ENCODE measurements at regions not wholly inside any gene's neighbourhood (a gene's known extent, or its start where the extent isn't known, plus 50 kb on each side); places are given as distances from the start of the nearest gene placed in this dataset.

GRCh38 chr7:16014031-16014430, 327.5 kb upstream of the MEOX2 start:
- Histone ChIP-seq H3K4me3 (replicated peaks in 1 of 4; ENCODE audit: control extremely low read depth in 1 of 4, insufficient read depth in 1 of 4, low read depth in 3 of 4, low read length in 4 of 4) (no peak overlapping the region), H4K20me1 (ENCODE audit: control insufficient read depth, extremely low read depth, insufficient read depth, low read length) (no peaks in the 10 kb centered on the region), H3K79me2 (ENCODE audit: control insufficient read depth, insufficient read depth, low read length) (no peaks in the 10 kb centered on the region), H3K27me3 (ENCODE audit: control insufficient read depth, insufficient read depth, low read length) (no peaks in the 10 kb centered on the region), H3K36me3 (ENCODE audit: control insufficient read depth, insufficient read depth, low read length) (no peaks in the 10 kb centered on the region), H2AFZ (ENCODE audit: low read length) (no peak overlapping the region), H3K4me1 (ENCODE audit: control insufficient read depth, extremely low read depth, insufficient read depth, low read length) (no peaks in the 10 kb centered on the region), H3K27ac (ENCODE audit: insufficient read depth, low read length) (no peak overlapping the region), H3K9ac (ENCODE audit: insufficient read depth, low read length) (no peak overlapping the region), H3K9me3 (ENCODE audit: control insufficient read depth, insufficient read depth, low read depth, low read length) (no peaks in the 10 kb centered on the region), H3K4me2 (ENCODE audit: extremely low read depth, insufficient read depth, low read length) (no peak overlapping the region)
- TF ChIP-seq EZH2 (IDR thresholded peaks at IDR 0.05; ENCODE audit: low read length, missing control alignments) (no peak), CTCF (conservative IDR thresholded peaks at IDR 0.05 in 1 of 2, IDR thresholded peaks at IDR 0.05 in 1 of 2; ENCODE audit: low read depth in 1 of 2, low read length in 2 of 2) (no peak)
- DNase-seq (ENCODE audit: low read depth in 2 of 2) = no peak

GRCh38 chr7:16007911-16008310, 321.4 kb upstream of the MEOX2 start:
- no peaks in the 10 kb centered on the region for H3K27me3 ChIP-seq (ENCODE audit: control insufficient read depth, insufficient read depth, low read length)

GRCh38 chr7:16004702-16005101, 318.2 kb upstream of the MEOX2 start:
- Histone ChIP-seq H3K27ac (ENCODE audit: insufficient read depth, low read length) (no peak overlapping the region), H3K36me3 (ENCODE audit: control insufficient read depth, insufficient read depth, low read length) (no peaks in the 10 kb centered on the region), H3K4me1 (ENCODE audit: control insufficient read depth, extremely low read depth, insufficient read depth, low read length) (no peaks in the 10 kb centered on the region), H3K9me3 (ENCODE audit: control insufficient read depth, insufficient read depth, low read depth, low read length) (no peaks in the 10 kb centered on the region), H3K27me3 (ENCODE audit: control insufficient read depth, insufficient read depth, low read length) (no peaks in the 10 kb centered on the region), H3K79me2 (ENCODE audit: control insufficient read depth, insufficient read depth, low read length) (no peaks in the 10 kb centered on the region), H4K20me1 (ENCODE audit: control insufficient read depth, extremely low read depth, insufficient read depth, low read length) (no peaks in the 10 kb centered on the region), H2AFZ (ENCODE audit: low read length) (no peak overlapping the region), H3K4me3 (replicated peaks in 1 of 4; ENCODE audit: control extremely low read depth in 1 of 4, insufficient read depth in 1 of 4, low read depth in 3 of 4, low read length in 4 of 4) (no peak overlapping the region), H3K4me2 (ENCODE audit: extremely low read depth, insufficient read depth, low read length) (no peak overlapping the region), H3K9ac (ENCODE audit: insufficient read depth, low read length) (no peak overlapping the region)
- no peak for DNase-seq (ENCODE audit: low read depth in 2 of 2)
- TF ChIP-seq EZH2 (IDR thresholded peaks at IDR 0.05; ENCODE audit: low read length, missing control alignments) (no peak), CTCF (conservative IDR thresholded peaks at IDR 0.05 in 1 of 2, IDR thresholded peaks at IDR 0.05 in 1 of 2; ENCODE audit: low read depth in 1 of 2, low read length in 2 of 2) (no peak)

More at GRCh38 chr7:16007911-16008310, 321.4 kb upstream of the MEOX2 start:
- Histone ChIP-seq H3K9ac (ENCODE audit: insufficient read depth, low read length) (no peak overlapping the region), H3K9me3 (ENCODE audit: control insufficient read depth, insufficient read depth, low read depth, low read length) (no peaks in the 10 kb centered on the region), H3K4me1 (ENCODE audit: control insufficient read depth, extremely low read depth, insufficient read depth, low read length) (no peaks in the 10 kb centered on the region), H3K4me3 (replicated peaks in 1 of 4; ENCODE audit: control extremely low read depth in 1 of 4, insufficient read depth in 1 of 4, low read depth in 3 of 4, low read length in 4 of 4) (no peak overlapping the region), H4K20me1 (ENCODE audit: control insufficient read depth, extremely low read depth, insufficient read depth, low read length) (no peaks in the 10 kb centered on the region), H3K79me2 (ENCODE audit: control insufficient read depth, insufficient read depth, low read length) (no peaks in the 10 kb centered on the region), H3K36me3 (ENCODE audit: control insufficient read depth, insufficient read depth, low read length) (no peaks in the 10 kb centered on the region), H3K4me2 (ENCODE audit: extremely low read depth, insufficient read depth, low read length) (no peak overlapping the region), H2AFZ (ENCODE audit: low read length) (no peak overlapping the region), H3K27ac (ENCODE audit: insufficient read depth, low read length) (no peak overlapping the region)
- TF ChIP-seq CTCF (conservative IDR thresholded peaks at IDR 0.05 in 1 of 2, IDR thresholded peaks at IDR 0.05 in 1 of 2; ENCODE audit: low read depth in 1 of 2, low read length in 2 of 2) (no peak), EZH2 (IDR thresholded peaks at IDR 0.05; ENCODE audit: low read length, missing control alignments) (no peak)
- peak in 1 of 2 donors; percentile 7 for DNase-seq (ENCODE audit: low read depth in 2 of 2)
